ENCODE measurements at regions not wholly inside any gene's neighbourhood (a gene's known extent, or its start where the extent isn't known, plus 50 kb on each side); places are given as distances from the start of the nearest gene placed in this dataset.

DNA sequence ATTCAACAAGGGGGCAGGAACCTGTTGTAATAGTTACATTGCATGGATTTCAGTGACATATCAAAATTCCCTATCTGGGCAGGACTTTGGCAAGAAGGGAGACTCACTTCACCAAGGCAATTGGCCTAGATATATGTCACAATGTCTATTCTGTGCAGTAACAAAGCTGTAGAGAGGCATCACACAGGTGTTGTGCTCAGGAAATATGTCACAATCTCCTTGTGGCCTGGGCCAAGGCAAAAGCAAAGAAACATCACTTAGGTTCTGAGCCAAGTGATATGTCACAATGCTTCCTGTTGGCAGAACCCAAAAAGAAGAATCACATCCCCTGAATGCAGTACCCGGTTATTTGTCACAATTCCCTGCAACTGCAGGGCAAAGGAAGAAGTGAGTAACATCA is 1020.9 kb upstream of the AMELY start:
- TF ChIP-seq POLR2A (IDR thresholded peaks at IDR 0.05) (no peak), CTCF (IDR thresholded peaks at IDR 0.05) (no peak), POLR2AphosphoS5 (IDR thresholded peaks at IDR 0.05) (no peak), EP300 (IDR thresholded peaks at IDR 0.05; ENCODE audit: low read depth) (no peak)

Measured in transverse colon (tissue), 4 donors.